HEK293 (cell line): ENCODE measurements at regions not wholly inside any gene's neighbourhood (a gene's known extent, or its start where the extent isn't known, plus 50 kb on each side); places are given as distances from the start of the nearest gene placed in this dataset.

Experiments used
- CTCF ChIA-PET: fragments of 350-600 bp; formaldehyde crosslinking; extraction: SDS; loops from one replicate; lab custom pipeline; 2021; ENCODE audit warnings: antibody characterized with exemption; lab: Yijun Ruan, JAX
- POLR2A ChIA-PET: fragments of 300-600 bp; formaldehyde crosslinking; extraction: SDS; loops from one replicate; lab custom pipeline; 2020; ENCODE audit warnings: antibody characterized with exemption, inconsistent platforms; lab: Yijun Ruan, JAX
- H3K27ac ChIP-seq: fragments of 200-500 bp; sonication (Bioruptor generic); 2 replicates; pipeline ENCODE4 v1.5.1; 2014; ENCODE audit warnings: low read depth, low read length, control low read depth, inconsistent platforms; ENCODE audit errors: extremely low read depth
- H3K36me3 ChIP-seq, 2 experiments: fragments of 200-500 bp in 1 of 2; sonication (Bioruptor generic) in 1 of 2; 1 replicate in 1 of 2; 2 replicates in 1 of 2; pipeline ENCODE4 v1.5.1; 2014 to 2017; ENCODE audit warnings: inconsistent platforms in 2 of 2, low read length in 2 of 2; ENCODE audit not compliant: control insufficient read depth in 2 of 2, insufficient read depth in 1 of 2
- H3K4me1 ChIP-seq: fragments of 200-500 bp; sonication (Bioruptor generic); 2 replicates; pipeline ENCODE4 v1.5.1; 2014; ENCODE audit warnings: mild to moderate bottlenecking, low read length, inconsistent platforms; ENCODE audit not compliant: control insufficient read depth, insufficient read depth
- H3K4me3 ChIP-seq: 2 replicates; pipeline ENCODE4 v1.5.1; 2011; ENCODE audit warnings: low read depth, mild to moderate bottlenecking, control low read depth, low read length, moderate library complexity
- H3K9me3 ChIP-seq: fragments of 200-500 bp; sonication (Bioruptor generic); 2 replicates; pipeline ENCODE4 v1.5.1; 2014; ENCODE audit warnings: low read depth, low read length, inconsistent platforms; ENCODE audit not compliant: control insufficient read depth, insufficient read depth
- FEZF1 ChIP-seq: fragments of 450-650 bp; formaldehyde crosslinking; IDR thresholded peaks from 2 replicates; pipeline ENCODE4 v1.5.1; 2016; ENCODE audit warnings: missing biosample characterization, missing genetic modification characterization
- HOXA7 ChIP-seq: sonication (generic); formaldehyde crosslinking; IDR thresholded peaks from 2 replicates; pipeline ENCODE4 v1.8.1; 2022; ENCODE audit warnings: missing genetic modification reagents, borderline replicate concordance
- KLF8 ChIP-seq: fragments of 450-650 bp; formaldehyde crosslinking; IDR thresholded peaks from 2 replicates; pipeline ENCODE4 v1.5.1; 2016; ENCODE audit warnings: missing biosample characterization, missing genetic modification characterization
- TCF7L2 ChIP-seq: IDR thresholded peaks from 2 replicates; pipeline ENCODE4 v1.6.1; 2011; ENCODE audit warnings: low read depth, mild to moderate bottlenecking, inconsistent platforms, low read length, moderate library complexity, borderline replicate concordance
- YY1 ChIP-seq: fragments of 450-650 bp; formaldehyde crosslinking; IDR thresholded peaks from 2 replicates; pipeline ENCODE4 v1.5.1; 2018; ENCODE audit warnings: missing biosample characterization, missing genetic modification characterization
- ZBTB1 ChIP-seq: fragments of 450-650 bp; formaldehyde crosslinking; IDR thresholded peaks from 2 replicates; pipeline ENCODE4 v1.5.1; 2016; ENCODE audit warnings: missing biosample characterization, missing genetic modification characterization
- ZFP37 ChIP-seq: fragments of 450-650 bp; formaldehyde crosslinking; IDR thresholded peaks from 2 replicates; pipeline ENCODE4 v1.5.1; 2016; ENCODE audit warnings: missing biosample characterization, missing genetic modification characterization
- ZNF16 ChIP-seq: fragments of 450-650 bp; formaldehyde crosslinking; IDR thresholded peaks from 2 replicates; pipeline ENCODE4 v1.5.1; 2016; ENCODE audit warnings: low read depth, missing biosample characterization, missing genetic modification characterization
- ZNF19 ChIP-seq: fragments of 450-650 bp; formaldehyde crosslinking; IDR thresholded peaks from 2 replicates; pipeline ENCODE4; 2016; ENCODE audit warnings: missing biosample characterization, missing genetic modification characterization, low read depth
- ZNF248 ChIP-seq: fragments of 450-650 bp; formaldehyde crosslinking; IDR thresholded peaks from 2 replicates; pipeline ENCODE4 v1.5.1; 2017; ENCODE audit warnings: missing biosample characterization, missing genetic modification characterization
- ZNF324 ChIP-seq: fragments of 450-650 bp; formaldehyde crosslinking; IDR thresholded peaks from 2 replicates; pipeline ENCODE4 v1.5.1; 2016; ENCODE audit warnings: missing biosample characterization, missing genetic modification characterization
- ZNF521 ChIP-seq: fragments of 450-650 bp; formaldehyde crosslinking; IDR thresholded peaks from 2 replicates; pipeline ENCODE4 v1.5.1; 2017; ENCODE audit warnings: missing biosample characterization, mild to moderate bottlenecking, missing genetic modification characterization
- ZNF560 ChIP-seq: fragments of 450-650 bp; formaldehyde crosslinking; IDR thresholded peaks from 2 replicates; pipeline ENCODE4 v1.5.1; 2017; ENCODE audit warnings: missing biosample characterization, missing genetic modification characterization, borderline replicate concordance
- ZNF600 ChIP-seq: fragments of 450-650 bp; formaldehyde crosslinking; IDR thresholded peaks from 2 replicates; pipeline ENCODE4 v1.5.1; 2016; ENCODE audit warnings: missing biosample characterization, missing genetic modification characterization
- ZNF610 ChIP-seq: fragments of 450-650 bp; formaldehyde crosslinking; IDR thresholded peaks from 2 replicates; pipeline ENCODE4 v1.5.1; 2016; ENCODE audit warnings: missing biosample characterization, missing genetic modification characterization, borderline replicate concordance
- ZNF623 ChIP-seq: fragments of 450-650 bp; formaldehyde crosslinking; IDR thresholded peaks from 2 replicates; pipeline ENCODE4 v1.5.1; 2016; ENCODE audit warnings: missing biosample characterization, missing genetic modification characterization
- ZNF654 ChIP-seq: fragments of 450-650 bp; formaldehyde crosslinking; IDR thresholded peaks from 2 replicates; pipeline ENCODE4 v1.5.1; 2016; ENCODE audit warnings: low read depth, missing biosample characterization, missing genetic modification characterization
- ZXDB ChIP-seq: fragments of 450-650 bp; formaldehyde crosslinking; IDR thresholded peaks from 2 replicates; pipeline ENCODE4 v1.5.1; 2016; ENCODE audit warnings: missing biosample characterization, missing genetic modification characterization
- TF ChIP-seq, protein P1 (sequence below): fragments of 450-650 bp; IDR thresholded peaks from 2 replicates; pipeline ENCODE4 v1.5.1; 2018; ENCODE audit warnings: missing biosample characterization, missing genetic modification characterization
- TF ChIP-seq, protein P2 (sequence below): fragments of 450-650 bp; formaldehyde crosslinking; IDR thresholded peaks from 2 replicates; pipeline ENCODE4 v1.5.1; 2016; ENCODE audit warnings: missing biosample characterization, missing genetic modification characterization
- TF ChIP-seq, protein P3 (sequence below): fragments of 450-650 bp; formaldehyde crosslinking; IDR thresholded peaks from 2 replicates; pipeline ENCODE4 v1.5.1; 2016; ENCODE audit warnings: missing biosample characterization, missing genetic modification characterization
- TF ChIP-seq, protein P4 (sequence below): fragments of 450-650 bp; formaldehyde crosslinking; IDR thresholded peaks from 2 replicates; pipeline ENCODE4 v1.5.1; 2016; ENCODE audit warnings: missing biosample characterization, missing genetic modification characterization
- TF ChIP-seq, protein P5 (sequence below): fragments of 450-650 bp; formaldehyde crosslinking; IDR thresholded peaks from 2 replicates; pipeline ENCODE4 v1.5.1; 2017; ENCODE audit warnings: missing biosample characterization, missing genetic modification characterization

DNA sequence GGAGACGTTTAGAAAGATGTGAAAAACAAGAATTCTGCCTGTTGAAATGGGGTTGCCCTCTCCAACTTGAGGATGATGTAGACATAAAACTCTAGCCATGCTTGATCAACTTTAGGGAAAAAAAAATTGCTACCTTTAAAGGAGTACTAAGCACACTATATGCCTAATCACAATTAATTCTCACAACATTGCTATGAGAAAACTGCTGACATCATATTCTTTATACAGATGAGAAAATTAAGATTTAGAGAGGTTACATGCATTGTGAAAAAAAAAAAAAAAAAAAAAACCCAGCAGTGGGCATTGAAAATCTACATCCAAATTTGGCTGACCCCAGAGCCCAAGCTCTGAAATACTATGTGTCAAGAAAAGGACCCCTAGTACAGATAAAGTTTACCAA is 617.2 kb upstream of the ADGRL2 start:
- H3K9me3 ChIP-seq, result no peaks in the 10 kb centered on the region
- TF ChIP-seq ZNF623, result no peak
- TF ChIP-seq ZNF248 (tag by site-specific recombination), result no peak
- TF ChIP-seq, protein P1, sequence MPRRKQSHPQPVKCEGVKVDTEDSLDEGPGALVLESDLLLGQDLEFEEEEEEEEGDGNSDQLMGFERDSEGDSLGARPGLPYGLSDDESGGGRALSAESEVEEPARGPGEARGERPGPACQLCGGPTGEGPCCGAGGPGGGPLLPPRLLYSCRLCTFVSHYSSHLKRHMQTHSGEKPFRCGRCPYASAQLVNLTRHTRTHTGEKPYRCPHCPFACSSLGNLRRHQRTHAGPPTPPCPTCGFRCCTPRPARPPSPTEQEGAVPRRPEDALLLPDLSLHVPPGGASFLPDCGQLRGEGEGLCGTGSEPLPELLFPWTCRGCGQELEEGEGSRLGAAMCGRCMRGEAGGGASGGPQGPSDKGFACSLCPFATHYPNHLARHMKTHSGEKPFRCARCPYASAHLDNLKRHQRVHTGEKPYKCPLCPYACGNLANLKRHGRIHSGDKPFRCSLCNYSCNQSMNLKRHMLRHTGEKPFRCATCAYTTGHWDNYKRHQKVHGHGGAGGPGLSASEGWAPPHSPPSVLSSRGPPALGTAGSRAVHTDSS (tag by site-specific recombination), result no peak
- no peak for TF ChIP-seq ZNF19 (tag by site-specific recombination)
- no peak for TF ChIP-seq ZFP37 (tag by site-specific recombination)
- TF ChIP-seq, protein P2, sequence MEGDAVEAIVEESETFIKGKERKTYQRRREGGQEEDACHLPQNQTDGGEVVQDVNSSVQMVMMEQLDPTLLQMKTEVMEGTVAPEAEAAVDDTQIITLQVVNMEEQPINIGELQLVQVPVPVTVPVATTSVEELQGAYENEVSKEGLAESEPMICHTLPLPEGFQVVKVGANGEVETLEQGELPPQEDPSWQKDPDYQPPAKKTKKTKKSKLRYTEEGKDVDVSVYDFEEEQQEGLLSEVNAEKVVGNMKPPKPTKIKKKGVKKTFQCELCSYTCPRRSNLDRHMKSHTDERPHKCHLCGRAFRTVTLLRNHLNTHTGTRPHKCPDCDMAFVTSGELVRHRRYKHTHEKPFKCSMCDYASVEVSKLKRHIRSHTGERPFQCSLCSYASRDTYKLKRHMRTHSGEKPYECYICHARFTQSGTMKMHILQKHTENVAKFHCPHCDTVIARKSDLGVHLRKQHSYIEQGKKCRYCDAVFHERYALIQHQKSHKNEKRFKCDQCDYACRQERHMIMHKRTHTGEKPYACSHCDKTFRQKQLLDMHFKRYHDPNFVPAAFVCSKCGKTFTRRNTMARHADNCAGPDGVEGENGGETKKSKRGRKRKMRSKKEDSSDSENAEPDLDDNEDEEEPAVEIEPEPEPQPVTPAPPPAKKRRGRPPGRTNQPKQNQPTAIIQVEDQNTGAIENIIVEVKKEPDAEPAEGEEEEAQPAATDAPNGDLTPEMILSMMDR (tag by site-specific recombination), result no peak
- no peak for TF ChIP-seq ZNF654
- TF ChIP-seq, protein P3, sequence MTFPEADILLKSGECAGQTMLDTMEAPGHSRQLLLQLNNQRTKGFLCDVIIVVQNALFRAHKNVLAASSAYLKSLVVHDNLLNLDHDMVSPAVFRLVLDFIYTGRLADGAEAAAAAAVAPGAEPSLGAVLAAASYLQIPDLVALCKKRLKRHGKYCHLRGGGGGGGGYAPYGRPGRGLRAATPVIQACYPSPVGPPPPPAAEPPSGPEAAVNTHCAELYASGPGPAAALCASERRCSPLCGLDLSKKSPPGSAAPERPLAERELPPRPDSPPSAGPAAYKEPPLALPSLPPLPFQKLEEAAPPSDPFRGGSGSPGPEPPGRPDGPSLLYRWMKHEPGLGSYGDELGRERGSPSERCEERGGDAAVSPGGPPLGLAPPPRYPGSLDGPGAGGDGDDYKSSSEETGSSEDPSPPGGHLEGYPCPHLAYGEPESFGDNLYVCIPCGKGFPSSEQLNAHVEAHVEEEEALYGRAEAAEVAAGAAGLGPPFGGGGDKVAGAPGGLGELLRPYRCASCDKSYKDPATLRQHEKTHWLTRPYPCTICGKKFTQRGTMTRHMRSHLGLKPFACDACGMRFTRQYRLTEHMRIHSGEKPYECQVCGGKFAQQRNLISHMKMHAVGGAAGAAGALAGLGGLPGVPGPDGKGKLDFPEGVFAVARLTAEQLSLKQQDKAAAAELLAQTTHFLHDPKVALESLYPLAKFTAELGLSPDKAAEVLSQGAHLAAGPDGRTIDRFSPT (tag by site-specific recombination), result no peak
- TF ChIP-seq TCF7L2, result no peak
- TF ChIP-seq ZNF521 (tag by site-specific recombination), result no peak
- H3K27ac ChIP-seq, result no peak overlapping the region
- CTCF ChIA-PET, result interaction anchor here (0.7 kb wide), 1 partner anchor 49 kb away, joined by 3 read pairs; no protein-coding TSS in a partner anchor
- H3K36me3 ChIP-seq, result no peaks in the 10 kb centered on the region
- POLR2A ChIA-PET, result no interaction called here
- H3K4me1 ChIP-seq, result no peaks in the 10 kb centered on the region
- no peak overlapping the region for H3K4me3 ChIP-seq

DNA sequence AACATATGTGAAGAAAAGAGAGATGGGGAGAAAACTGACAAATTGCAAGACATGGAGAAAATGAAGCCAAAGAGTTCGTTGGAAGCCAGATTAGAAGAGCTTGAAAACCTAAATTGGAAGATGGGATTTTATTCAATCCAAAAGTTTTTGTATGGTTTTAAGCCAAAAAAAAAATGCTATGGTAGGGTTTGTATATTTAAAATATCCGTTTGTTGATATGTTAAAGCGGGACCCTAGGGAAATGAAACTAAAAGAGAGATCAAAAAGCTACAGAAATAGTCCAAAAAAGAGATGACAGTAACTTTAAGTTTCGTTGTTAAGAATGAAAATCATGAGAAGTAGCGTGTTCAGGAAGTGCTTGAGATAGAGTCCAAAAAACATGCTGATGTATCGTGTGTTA is 617.7 kb upstream of the ADGRL2 start:
- Histone ChIP-seq H3K4me1 (no peaks in the 10 kb centered on the region), H3K27ac (no peak overlapping the region), H3K36me3 (no peaks in the 10 kb centered on the region), H3K4me3 (no peak overlapping the region), H3K9me3 (no peaks in the 10 kb centered on the region)
- no peak for TF ChIP-seq YY1 (tag by site-specific recombination)
- ChIA-PET POLR2A (no interaction called here), CTCF (interaction anchor here (0.7 kb wide), 1 partner anchor 50 kb away, joined by 3 read pairs; no protein-coding TSS in a partner anchor)

DNA sequence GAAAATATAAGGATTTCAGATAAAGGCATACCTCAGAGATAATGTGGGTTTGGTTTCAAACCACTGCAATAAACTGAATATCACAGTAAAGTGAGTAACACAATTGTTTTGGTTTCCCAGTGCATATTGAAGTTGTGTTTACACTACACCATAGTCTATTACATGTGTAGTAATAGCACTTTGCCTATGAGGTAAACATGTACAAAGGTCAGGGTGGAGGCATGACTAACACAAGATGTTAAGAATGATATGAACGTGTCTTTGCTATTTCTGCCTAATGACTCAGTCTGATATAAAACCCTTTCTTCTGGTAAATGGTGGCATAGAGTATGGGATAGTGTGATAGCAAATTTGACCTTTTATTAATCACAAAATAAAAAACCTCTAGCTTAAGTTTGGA is 621.5 kb upstream of the ADGRL2 start:
- Histone ChIP-seq H3K4me1 (no peaks in the 10 kb centered on the region), H3K9me3 (no peaks in the 10 kb centered on the region), H3K36me3 (no peaks in the 10 kb centered on the region), H3K4me3 (no peak overlapping the region), H3K27ac (no peak overlapping the region)
- POLR2A ChIA-PET, result no interaction called here
- CTCF ChIA-PET, result no interaction called here
- 0 out of 2 replicates have a peak, but pooled peaks have one; percentile 24 for TF ChIP-seq ZNF324
- TF ChIP-seq ZXDB, result peak; percentile 74
- no peak for TF ChIP-seq ZBTB1 (tag by site-specific recombination)
- TF ChIP-seq ZNF16, result no peak
- no peak for TF ChIP-seq ZNF560
- TF ChIP-seq, protein P4, sequence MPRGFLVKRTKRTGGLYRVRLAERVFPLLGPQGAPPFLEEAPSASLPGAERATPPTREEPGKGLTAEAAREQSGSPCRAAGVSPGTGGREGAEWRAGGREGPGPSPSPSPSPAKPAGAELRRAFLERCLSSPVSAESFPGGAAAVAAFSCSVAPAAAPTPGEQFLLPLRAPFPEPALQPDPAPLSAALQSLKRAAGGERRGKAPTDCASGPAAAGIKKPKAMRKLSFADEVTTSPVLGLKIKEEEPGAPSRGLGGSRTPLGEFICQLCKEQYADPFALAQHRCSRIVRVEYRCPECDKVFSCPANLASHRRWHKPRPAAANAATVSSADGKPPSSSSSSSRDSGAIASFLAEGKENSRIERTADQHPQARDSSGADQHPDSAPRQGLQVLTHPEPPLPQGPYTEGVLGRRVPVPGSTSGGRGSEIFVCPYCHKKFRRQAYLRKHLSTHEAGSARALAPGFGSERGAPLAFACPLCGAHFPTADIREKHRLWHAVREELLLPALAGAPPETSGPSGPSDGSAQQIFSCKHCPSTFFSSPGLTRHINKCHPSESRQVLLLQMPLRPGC (tag by site-specific recombination), result peak; percentile 65; the same call in 1 of the 2 replicates
- TF ChIP-seq KLF8 (tag by site-specific recombination), result peak; percentile 84
- TF ChIP-seq ZNF610 (tag by site-specific recombination), result no peak
- TF ChIP-seq, protein P5, sequence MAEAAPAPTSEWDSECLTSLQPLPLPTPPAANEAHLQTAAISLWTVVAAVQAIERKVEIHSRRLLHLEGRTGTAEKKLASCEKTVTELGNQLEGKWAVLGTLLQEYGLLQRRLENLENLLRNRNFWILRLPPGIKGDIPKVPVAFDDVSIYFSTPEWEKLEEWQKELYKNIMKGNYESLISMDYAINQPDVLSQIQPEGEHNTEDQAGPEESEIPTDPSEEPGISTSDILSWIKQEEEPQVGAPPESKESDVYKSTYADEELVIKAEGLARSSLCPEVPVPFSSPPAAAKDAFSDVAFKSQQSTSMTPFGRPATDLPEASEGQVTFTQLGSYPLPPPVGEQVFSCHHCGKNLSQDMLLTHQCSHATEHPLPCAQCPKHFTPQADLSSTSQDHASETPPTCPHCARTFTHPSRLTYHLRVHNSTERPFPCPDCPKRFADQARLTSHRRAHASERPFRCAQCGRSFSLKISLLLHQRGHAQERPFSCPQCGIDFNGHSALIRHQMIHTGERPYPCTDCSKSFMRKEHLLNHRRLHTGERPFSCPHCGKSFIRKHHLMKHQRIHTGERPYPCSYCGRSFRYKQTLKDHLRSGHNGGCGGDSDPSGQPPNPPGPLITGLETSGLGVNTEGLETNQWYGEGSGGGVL (tag by site-specific recombination), result peak; percentile 44; the same call in 1 of the 2 replicates
- peak; percentile 39 for TF ChIP-seq FEZF1
- no peak for TF ChIP-seq HOXA7
- TF ChIP-seq ZNF600 (tag by site-specific recombination), result 0 out of 2 replicates have a peak, but pooled peaks have one; percentile 34
